ENCODE measurements at regions not wholly inside any gene's neighbourhood (a gene's known extent, or its start where the extent isn't known, plus 50 kb on each side); places are given as distances from the start of the nearest gene placed in this dataset.

- TF ChIP-seq CTCF (conservative IDR thresholded peaks at IDR 0.05; ENCODE audit: low read length) (no peak), EZH2phosphoT487 (IDR thresholded peaks at IDR 0.05; ENCODE audit: borderline replicate concordance) (no peak)
Observed at GRCh38 chr12:46127656-46128055, 137.3 kb upstream of the SCAF11 start.
